SW480 (cell line): ENCODE measurements at regions not wholly inside any gene's neighbourhood (a gene's known extent, or its start where the extent isn't known, plus 50 kb on each side); places are given as distances from the start of the nearest gene placed in this dataset.
"Not testable (repeated sequence)": the region's sequence is repeated elsewhere in the genome, so short reads cannot be mapped to it uniquely, and the experiment has no call there.

Experiments used
- DNase-seq: peaks from one replicate; pipeline ENCODE4 v3.0.0-alpha.2; 2016; ENCODE audit warnings: low spot score

GRCh38 chr3:73867524-73867923 is 242.8 kb upstream of the PDZRN3 start:
- DNase-seq = no peak

GRCh38 chr3:73866846-73867245 is 242.1 kb upstream of the PDZRN3 start:
- DNase-seq = no peak

DNA sequence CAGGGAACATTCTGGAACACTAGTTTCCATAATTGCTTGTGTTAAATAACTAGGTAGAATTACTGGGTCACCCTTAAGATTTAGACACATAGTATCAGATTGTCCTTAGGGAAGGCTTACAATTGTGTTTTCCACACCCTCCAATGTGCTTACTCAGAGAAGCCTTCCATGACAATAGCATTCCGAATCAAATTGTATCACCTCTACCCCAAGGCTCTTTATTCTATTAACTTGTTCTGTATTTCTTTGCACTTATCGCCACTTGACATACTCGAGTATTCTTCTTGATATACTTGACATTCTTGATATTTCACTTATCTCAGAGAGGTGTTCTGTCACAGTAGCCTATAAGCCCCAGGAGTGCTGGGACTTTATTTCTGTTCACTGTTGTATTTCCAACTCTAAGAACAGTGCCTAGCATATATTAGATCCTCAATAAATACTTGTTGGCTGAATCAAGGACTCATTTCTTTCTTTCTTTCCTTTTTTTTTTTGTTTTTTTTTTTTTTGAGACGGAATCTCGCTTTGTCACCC is 238.9 kb upstream of the PDZRN3 start:
- DNase-seq = no peak

DNA sequence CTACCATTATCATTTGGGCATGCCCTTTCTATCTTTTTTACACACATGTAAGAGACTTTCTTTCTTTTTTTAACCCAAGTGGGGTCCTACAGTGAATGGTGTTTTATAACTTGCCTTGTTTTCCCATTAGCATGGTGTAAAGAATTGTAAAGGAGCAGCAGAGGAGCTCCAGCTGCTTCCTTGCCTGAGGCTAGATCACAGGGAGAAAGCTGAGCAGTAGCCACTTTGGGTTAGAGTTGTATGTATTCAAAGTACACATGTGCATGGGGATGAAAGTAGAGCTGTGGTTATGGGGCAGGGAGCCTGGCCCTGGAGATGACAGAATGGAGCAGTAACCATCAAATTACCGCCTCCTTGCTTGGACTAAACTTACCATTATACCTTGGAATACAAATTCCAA is 231.1 kb upstream of the PDZRN3 start:
- DNase-seq = no peak

DNA sequence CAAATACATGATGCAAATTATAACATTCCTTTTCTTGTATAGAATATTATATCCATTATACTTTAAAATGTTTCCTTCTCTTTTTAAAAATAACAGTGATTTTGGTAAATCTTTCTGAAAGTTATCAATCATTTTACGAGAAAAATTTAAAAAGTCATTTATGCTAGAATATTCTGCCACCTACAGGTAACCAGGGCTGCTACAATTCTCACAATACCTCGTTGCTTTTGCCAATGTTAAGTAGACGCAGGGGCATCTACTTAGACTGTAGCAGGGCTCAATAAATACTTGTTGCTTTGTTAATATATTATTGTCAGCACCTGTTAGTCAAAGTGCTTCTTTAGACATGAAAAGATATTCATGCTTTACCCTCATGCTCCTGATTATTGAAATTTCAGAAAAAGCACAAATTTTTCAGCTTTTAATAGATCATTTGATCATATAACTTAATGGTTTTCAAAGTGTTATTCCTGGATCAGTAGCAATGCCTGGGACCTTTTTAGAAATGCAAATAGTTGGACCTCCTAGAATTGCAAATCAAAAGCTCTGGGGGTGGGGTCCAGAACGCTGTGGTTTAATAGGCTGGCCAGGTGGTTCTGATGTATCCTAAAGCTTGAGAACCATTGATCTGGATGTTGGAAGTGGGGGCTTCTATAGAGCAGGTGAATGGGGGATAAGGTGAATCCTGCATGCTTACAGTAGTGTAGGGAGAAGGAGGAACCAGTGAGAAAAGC is 223.6 kb upstream of the PDZRN3 start:
- DNase-seq = peak; percentile 31

GRCh38 chr3:73846951-73847350 is 222.2 kb upstream of the PDZRN3 start:
- no peak for DNase-seq

DNA sequence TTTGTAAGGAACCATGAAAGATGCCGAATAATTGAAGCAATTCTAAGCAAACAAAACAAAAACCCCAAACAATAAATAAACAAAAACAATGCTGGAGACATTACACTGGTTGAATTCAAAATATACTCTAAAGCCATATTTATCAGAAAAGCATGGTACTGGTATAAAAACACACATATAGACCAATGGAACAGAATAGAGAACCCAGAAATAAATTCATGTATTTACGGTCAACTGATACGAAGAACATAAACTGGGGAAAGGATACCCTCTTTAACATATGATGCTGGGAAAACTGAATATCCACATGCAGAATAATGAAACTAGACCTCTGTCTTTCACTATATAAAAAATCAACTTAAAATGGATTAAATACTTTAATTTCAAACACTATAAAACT is 214.3 kb upstream of the PDZRN3 start:
- DNase-seq = no peak

GRCh38 chr3:73835945-73836344 is 211.2 kb upstream of the PDZRN3 start:
- no peak for DNase-seq

- no peak for DNase-seq
These were observed 207.7 kb upstream of the PDZRN3 start for GRCh38 chr3:73832426-73832825.

DNA sequence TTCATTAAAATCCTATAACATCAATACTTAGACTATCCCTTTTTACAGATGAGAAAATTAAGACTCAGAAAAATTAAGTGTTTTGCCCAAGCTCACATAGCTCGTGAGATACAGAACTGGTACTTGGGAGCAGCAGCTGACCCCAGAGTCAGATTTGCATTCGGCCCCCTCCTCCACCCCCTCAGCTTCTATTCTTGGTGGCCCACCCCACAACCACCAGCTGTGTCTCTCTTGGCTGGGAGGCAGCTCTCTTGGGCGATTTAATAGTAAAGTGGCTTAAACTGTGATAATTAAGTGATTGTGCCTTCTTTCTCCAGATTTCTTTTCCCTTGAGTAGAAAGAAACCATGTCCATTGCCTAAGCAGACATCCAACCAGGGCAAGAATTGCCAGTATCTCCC is 203.6 kb upstream of the PDZRN3 start:
- no peak for DNase-seq

DNA sequence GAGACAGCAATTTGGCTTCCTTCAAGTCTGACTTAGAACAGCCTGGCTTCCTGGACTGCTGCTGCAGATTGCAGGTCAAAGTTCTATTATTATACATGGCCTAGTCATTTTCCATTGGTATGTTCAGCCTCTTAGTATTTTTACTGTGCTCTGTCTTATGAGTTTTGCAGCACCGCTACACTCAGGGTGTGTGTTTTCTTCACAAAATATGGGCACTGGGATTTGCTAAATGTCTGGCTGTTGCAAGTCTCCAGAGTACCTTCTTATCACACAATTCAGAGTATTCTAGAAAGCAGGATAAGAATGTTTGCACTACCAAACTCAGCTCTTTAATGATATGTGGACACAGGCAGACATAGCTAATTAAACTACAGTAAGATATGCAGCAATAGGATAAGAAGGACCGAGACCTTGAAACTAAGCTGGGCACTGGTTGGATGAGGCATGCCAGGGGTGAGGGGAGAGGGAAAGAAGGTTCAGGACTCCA is 203.0 kb upstream of the PDZRN3 start:
- DNase-seq = no peak

DNA sequence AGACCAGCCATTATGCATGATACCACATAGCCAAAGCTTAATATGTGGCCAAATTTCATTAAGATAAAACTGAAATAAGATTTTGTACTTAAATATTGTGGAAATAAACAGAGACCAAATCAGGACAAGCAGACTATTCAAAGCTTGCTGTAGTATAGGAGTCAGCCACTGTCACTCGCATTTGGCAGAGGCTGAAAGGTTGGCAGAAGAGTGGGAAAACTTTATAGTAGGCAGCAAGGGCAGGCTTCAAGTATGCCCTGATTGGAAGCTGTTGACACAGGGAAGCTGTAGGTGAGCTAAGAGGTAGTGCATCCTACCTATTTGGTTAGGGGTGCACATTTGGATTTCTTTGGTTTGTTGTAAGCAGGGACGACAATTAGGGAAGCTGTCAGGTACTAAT is 202.5 kb upstream of the PDZRN3 start:
- no peak for DNase-seq

DNA sequence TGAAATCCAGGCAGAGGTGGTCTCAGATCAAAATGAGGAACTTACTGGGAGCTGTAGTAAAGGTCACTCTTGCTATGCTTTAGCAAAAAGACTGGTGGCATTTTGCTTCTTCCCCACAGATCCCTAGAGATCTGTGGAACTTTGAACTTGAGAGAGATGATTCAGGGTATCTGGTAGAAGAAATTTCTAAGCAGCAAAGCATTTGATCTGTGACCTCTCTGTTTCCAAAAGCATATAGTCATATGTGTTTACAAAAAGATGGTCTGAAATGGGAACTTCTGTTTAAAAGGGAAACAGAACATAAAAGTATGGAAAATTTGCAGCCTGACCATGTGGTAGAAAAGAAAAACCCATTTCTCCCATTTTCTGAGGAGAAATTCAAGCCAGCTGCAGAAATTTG is 196.2 kb upstream of the PDZRN3 start:
- not testable (repeated sequence) for DNase-seq

DNA sequence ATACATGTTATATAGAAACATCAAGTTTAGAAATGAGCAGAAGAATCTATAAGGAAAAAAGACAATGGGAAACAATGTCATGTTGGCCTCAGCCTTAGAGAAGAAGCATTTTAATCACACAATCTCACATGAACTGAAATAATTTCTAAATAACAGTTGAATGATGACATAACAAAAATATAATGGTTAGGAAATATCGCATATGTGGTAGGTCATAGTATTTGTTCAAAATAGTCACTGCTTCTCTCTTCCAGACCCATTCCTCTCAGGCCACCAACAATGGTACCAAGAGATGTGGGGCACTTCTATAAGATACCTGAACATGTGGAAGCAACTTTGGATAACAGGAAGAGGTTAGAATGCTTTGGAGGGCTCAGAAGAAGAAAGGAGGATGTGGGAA is 195.7 kb upstream of the PDZRN3 start:
- no peak for DNase-seq

- no peak for DNase-seq
These were observed 191.2 kb upstream of the PDZRN3 start for GRCh38 chr3:73815966-73816365.

DNA sequence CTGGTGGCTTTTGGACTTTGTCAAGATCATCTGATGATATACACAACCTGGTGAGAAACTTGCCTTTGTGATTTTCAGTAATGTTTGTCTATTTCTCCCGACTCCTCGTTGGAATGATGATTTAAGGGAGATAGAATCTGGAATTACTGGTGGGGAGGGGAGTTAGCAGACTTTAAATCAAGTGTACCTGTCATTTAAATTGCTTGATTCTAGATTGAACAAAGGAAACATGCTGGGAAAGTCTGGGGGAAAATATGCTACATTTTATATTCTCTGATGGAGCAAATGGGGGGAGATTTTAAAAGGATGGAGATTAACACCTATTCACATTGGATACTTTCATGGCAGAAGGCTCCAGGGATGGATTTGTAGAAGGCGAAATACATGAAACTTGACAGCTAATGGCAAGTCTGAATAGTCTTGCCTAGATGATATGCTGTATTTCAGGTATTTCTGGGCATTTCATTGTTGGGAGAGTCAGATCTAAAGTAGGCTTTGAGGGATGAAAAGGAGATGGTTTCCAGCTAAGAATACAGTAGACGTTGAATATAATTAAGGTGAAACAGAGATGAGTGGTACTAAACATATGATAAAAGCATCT is 189.1 kb upstream of the PDZRN3 start:
- no peak for DNase-seq

DNA sequence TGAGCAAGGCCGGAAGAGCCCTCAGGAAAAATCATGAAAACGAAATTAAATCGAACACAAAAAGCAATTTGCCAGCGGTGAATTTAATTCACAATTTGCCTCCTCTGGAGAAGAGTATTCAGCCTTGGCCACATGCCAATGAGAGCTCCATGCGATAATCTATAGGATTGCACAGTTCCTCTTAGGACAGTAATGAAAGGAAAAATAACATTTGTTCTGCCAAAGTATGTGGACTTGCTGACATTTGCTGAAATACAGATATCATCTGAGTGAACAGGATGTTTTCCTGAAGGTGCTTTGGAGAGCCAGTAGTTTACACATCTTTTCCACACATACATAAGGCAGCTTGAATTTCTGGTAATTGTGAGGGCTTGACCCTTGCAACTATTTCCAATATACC is 188.6 kb upstream of the PDZRN3 start:
- no peak for DNase-seq

DNA sequence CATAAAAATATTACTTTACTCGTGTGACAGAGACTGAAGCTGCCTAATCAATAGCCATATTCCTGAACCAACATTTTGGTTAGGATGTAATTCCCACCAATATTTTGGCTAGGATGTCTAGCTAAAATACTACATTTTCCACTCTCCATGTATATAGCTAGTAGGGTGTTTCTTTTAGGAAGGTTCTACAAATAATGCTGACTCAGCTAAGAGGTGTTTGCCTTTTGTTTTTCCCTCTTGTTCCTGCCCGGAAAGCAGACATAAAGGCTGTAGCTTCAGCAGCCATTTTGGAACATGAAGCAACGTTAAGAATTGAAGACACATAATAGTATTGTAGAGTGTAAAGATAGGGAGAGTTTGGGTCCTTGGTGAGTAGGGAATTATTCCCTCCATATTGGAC is 187.3 kb upstream of the PDZRN3 start:
- DNase-seq = no peak

DNA sequence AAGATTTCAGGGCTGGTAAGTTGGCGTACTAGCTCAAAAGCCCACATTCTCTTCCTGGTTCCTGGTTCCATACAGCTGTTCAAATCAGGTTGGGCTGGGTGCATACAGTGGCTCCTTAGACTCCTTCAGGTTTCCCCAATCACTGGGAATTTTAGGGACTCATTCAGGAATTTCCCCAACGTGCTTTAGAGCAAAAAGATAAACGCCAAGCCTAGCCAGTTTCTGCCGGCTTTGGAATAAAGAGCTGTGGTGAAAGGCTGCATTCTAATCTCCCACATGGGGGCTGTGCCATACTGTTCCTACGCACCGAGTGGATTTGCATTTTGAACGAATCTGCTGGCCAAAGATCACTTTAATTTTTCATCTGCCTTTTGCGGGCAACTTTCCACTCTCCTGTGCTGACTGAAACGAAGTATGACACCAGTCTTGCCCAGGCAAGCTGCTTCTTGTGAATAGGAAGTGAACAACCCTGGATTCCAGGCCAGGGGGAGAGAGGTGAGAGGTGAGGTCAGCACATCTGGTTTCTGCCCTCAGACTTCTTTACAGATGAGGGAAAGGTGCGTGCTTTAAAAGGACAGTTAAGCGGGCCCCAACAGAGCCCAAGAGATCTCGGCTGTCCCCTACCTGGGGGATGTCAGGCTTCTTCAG is 184.2 kb upstream of the PDZRN3 start:
- no peak for DNase-seq

DNA sequence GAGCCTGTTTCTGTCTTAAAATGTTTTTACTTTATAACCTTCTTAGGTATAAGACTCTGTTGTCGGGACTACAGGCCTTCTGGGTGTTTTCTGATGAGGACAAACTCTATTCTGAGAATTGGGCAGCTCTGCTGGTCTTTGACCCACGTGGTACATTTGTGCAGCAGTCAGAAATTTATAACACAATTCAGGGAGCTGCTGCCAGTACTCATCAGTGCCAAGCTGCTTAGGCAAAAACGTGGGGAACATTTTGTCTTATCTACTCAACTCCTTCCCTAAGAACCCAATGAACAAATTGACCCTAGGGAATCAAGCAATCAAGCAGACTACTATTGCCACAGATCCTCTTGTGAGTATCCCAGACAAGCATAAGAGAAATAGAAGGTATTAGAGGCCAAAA is 180.7 kb upstream of the PDZRN3 start:
- no peak for DNase-seq

GRCh38 chr3:73804204-73804603 is 179.5 kb upstream of the PDZRN3 start:
- no peak for DNase-seq

- no peak for DNase-seq
These were observed 176.7 kb upstream of the PDZRN3 start for GRCh38 chr3:73801444-73801843.

- no peak for DNase-seq
These were observed 172.6 kb upstream of the PDZRN3 start for GRCh38 chr3:73797311-73797710.
